HEK293 (cell line): ENCODE measurements at regions not wholly inside any gene's neighbourhood (a gene's known extent, or its start where the extent isn't known, plus 50 kb on each side); places are given as distances from the start of the nearest gene placed in this dataset.

Experiments
- CTCF ChIA-PET: fragments of 350-600 bp; formaldehyde crosslinking; extraction: SDS; loops from one replicate; lab custom pipeline; 2021; ENCODE audit warnings: antibody characterized with exemption; lab: Yijun Ruan, JAX
- POLR2A ChIA-PET: fragments of 300-600 bp; formaldehyde crosslinking; extraction: SDS; loops from one replicate; lab custom pipeline; 2020; ENCODE audit warnings: antibody characterized with exemption, inconsistent platforms; lab: Yijun Ruan, JAX
- H3K27ac ChIP-seq: fragments of 200-500 bp; sonication (Bioruptor generic); 2 replicates; pipeline ENCODE4 v1.5.1; 2014; ENCODE audit warnings: low read depth, low read length, control low read depth, inconsistent platforms; ENCODE audit errors: extremely low read depth
- H3K36me3 ChIP-seq, 2 experiments: fragments of 200-500 bp in 1 of 2; sonication (Bioruptor generic) in 1 of 2; 1 replicate in 1 of 2; 2 replicates in 1 of 2; pipeline ENCODE4 v1.5.1; 2014 to 2017; ENCODE audit warnings: inconsistent platforms in 2 of 2, low read length in 2 of 2; ENCODE audit not compliant: control insufficient read depth in 2 of 2, insufficient read depth in 1 of 2
- H3K4me1 ChIP-seq: fragments of 200-500 bp; sonication (Bioruptor generic); 2 replicates; pipeline ENCODE4 v1.5.1; 2014; ENCODE audit warnings: mild to moderate bottlenecking, low read length, inconsistent platforms; ENCODE audit not compliant: control insufficient read depth, insufficient read depth
- H3K4me3 ChIP-seq: 2 replicates; pipeline ENCODE4 v1.5.1; 2011; ENCODE audit warnings: low read depth, mild to moderate bottlenecking, control low read depth, low read length, moderate library complexity
- H3K9me3 ChIP-seq: fragments of 200-500 bp; sonication (Bioruptor generic); 2 replicates; pipeline ENCODE4 v1.5.1; 2014; ENCODE audit warnings: low read depth, low read length, inconsistent platforms; ENCODE audit not compliant: control insufficient read depth, insufficient read depth
- GFI1B ChIP-seq: fragments of 450-650 bp; formaldehyde crosslinking; IDR thresholded peaks from 2 replicates; pipeline ENCODE4 v1.5.1; 2016; ENCODE audit warnings: missing biosample characterization, missing genetic modification characterization
- GLI4 ChIP-seq: fragments of 450-650 bp; formaldehyde crosslinking; IDR thresholded peaks from 2 replicates; pipeline ENCODE4 v1.5.1; 2016; ENCODE audit warnings: missing biosample characterization, missing genetic modification characterization
- GLIS2 ChIP-seq: fragments of 450-650 bp; formaldehyde crosslinking; IDR thresholded peaks from 2 replicates; pipeline ENCODE4 v1.5.1; 2016; ENCODE audit warnings: missing biosample characterization, missing genetic modification characterization
- HOXC10 ChIP-seq: sonication (generic); formaldehyde crosslinking; IDR thresholded peaks from 2 replicates; pipeline ENCODE4 v1.8.1; 2023; ENCODE audit warnings: mild to moderate bottlenecking, missing genetic modification reagents
- MEIS1 ChIP-seq: sonication (generic); formaldehyde crosslinking; IDR thresholded peaks from 2 replicates; pipeline ENCODE4 v1.8.1; 2022; ENCODE audit warnings: missing genetic modification reagents, mild to moderate bottlenecking, borderline replicate concordance
- REPIN1 ChIP-seq: fragments of 450-650 bp; formaldehyde crosslinking; IDR thresholded peaks from 2 replicates; pipeline ENCODE4 v1.5.1; 2017; ENCODE audit warnings: missing biosample characterization, missing genetic modification characterization, low read depth
- SCRT1 ChIP-seq: fragments of 450-650 bp; formaldehyde crosslinking; IDR thresholded peaks from 2 replicates; pipeline ENCODE4 v1.5.1; 2016; ENCODE audit warnings: missing biosample characterization, missing genetic modification characterization, borderline replicate concordance
- TRIM28 ChIP-seq: IDR thresholded peaks from 2 replicates; pipeline ENCODE4 v1.6.1; 2011; ENCODE audit warnings: low read length, control low read depth, borderline replicate concordance
- ZBTB11 ChIP-seq: fragments of 450-650 bp; formaldehyde crosslinking; conservative IDR thresholded peaks from 2 replicates; pipeline ENCODE4 v1.5.1; 2016; ENCODE audit warnings: low read depth, missing biosample characterization, missing genetic modification characterization
- ZIC2 ChIP-seq: fragments of 450-650 bp; formaldehyde crosslinking; IDR thresholded peaks from 2 replicates; pipeline ENCODE4 v1.5.1; 2016; ENCODE audit warnings: missing biosample characterization, missing genetic modification characterization
- ZNF157 ChIP-seq: fragments of 450-650 bp; formaldehyde crosslinking; IDR thresholded peaks from 2 replicates; pipeline ENCODE4 v1.5.1; 2016; ENCODE audit warnings: missing biosample characterization, missing genetic modification characterization
- ZNF174 ChIP-seq: fragments of 450-650 bp; formaldehyde crosslinking; IDR thresholded peaks from 2 replicates; pipeline ENCODE4 v1.5.0; 2017; ENCODE audit warnings: missing biosample characterization, mild to moderate bottlenecking, missing genetic modification characterization
- ZNF2 ChIP-seq: fragments of 450-650 bp; formaldehyde crosslinking; IDR thresholded peaks from 2 replicates; pipeline ENCODE4 v1.5.1; 2016; ENCODE audit warnings: missing biosample characterization, missing genetic modification characterization
- ZNF239 ChIP-seq: fragments of 450-650 bp; formaldehyde crosslinking; IDR thresholded peaks from 2 replicates; pipeline ENCODE4 v1.5.1; 2016; ENCODE audit warnings: missing biosample characterization, missing genetic modification characterization
- ZNF24 ChIP-seq: fragments of 450-650 bp; formaldehyde crosslinking; IDR thresholded peaks from 2 replicates; pipeline ENCODE4 v1.5.1; 2016; ENCODE audit warnings: missing biosample characterization, missing genetic modification characterization
- ZNF292 ChIP-seq: fragments of 450-650 bp; formaldehyde crosslinking; IDR thresholded peaks from 2 replicates; pipeline ENCODE4 v1.5.1; 2016; ENCODE audit warnings: low read depth, missing biosample characterization, missing genetic modification characterization, borderline replicate concordance
- ZNF324 ChIP-seq: fragments of 450-650 bp; formaldehyde crosslinking; IDR thresholded peaks from 2 replicates; pipeline ENCODE4 v1.5.1; 2016; ENCODE audit warnings: missing biosample characterization, missing genetic modification characterization
- ZNF423 ChIP-seq: fragments of 450-650 bp; formaldehyde crosslinking; IDR thresholded peaks from 2 replicates; pipeline ENCODE4 v1.5.1; 2016; ENCODE audit warnings: missing biosample characterization, missing genetic modification characterization
- ZNF501 ChIP-seq: fragments of 450-650 bp; formaldehyde crosslinking; IDR thresholded peaks from 2 replicates; pipeline ENCODE4 v1.5.1; 2016; ENCODE audit warnings: missing biosample characterization, missing genetic modification characterization
- ZNF510 ChIP-seq: fragments of 450-650 bp; formaldehyde crosslinking; IDR thresholded peaks from 2 replicates; pipeline ENCODE4 v1.5.1; 2018; ENCODE audit warnings: mild to moderate bottlenecking, missing genetic modification characterization, missing biosample characterization; ENCODE audit not compliant: insufficient replicate concordance
- ZNF514 ChIP-seq: fragments of 450-650 bp; formaldehyde crosslinking; IDR thresholded peaks from 2 replicates; pipeline ENCODE4 v1.5.1; 2016; ENCODE audit warnings: missing biosample characterization, missing genetic modification characterization
- ZNF521 ChIP-seq: fragments of 450-650 bp; formaldehyde crosslinking; IDR thresholded peaks from 2 replicates; pipeline ENCODE4 v1.5.1; 2017; ENCODE audit warnings: missing biosample characterization, mild to moderate bottlenecking, missing genetic modification characterization
- ZNF529 ChIP-seq: fragments of 450-650 bp; formaldehyde crosslinking; IDR thresholded peaks from 2 replicates; pipeline ENCODE4 v1.5.1; 2017; ENCODE audit warnings: missing genetic modification characterization, missing biosample characterization; ENCODE audit not compliant: insufficient replicate concordance
- ZNF530 ChIP-seq: fragments of 450-650 bp; formaldehyde crosslinking; IDR thresholded peaks from 2 replicates; pipeline ENCODE4 v1.5.1; 2016; ENCODE audit warnings: low read depth, missing biosample characterization, missing genetic modification characterization
- ZNF580 ChIP-seq: fragments of 450-650 bp; formaldehyde crosslinking; IDR thresholded peaks from 2 replicates; pipeline ENCODE4 v1.5.1; 2016; ENCODE audit warnings: missing biosample characterization, missing genetic modification characterization
- ZNF600 ChIP-seq: fragments of 450-650 bp; formaldehyde crosslinking; IDR thresholded peaks from 2 replicates; pipeline ENCODE4 v1.5.1; 2016; ENCODE audit warnings: missing biosample characterization, missing genetic modification characterization
- ZNF645 ChIP-seq: fragments of 450-650 bp; formaldehyde crosslinking; IDR thresholded peaks from 2 replicates; pipeline ENCODE4; 2016; ENCODE audit warnings: missing biosample characterization, missing genetic modification characterization
- ZNF654 ChIP-seq: fragments of 450-650 bp; formaldehyde crosslinking; IDR thresholded peaks from 2 replicates; pipeline ENCODE4 v1.5.1; 2016; ENCODE audit warnings: low read depth, missing biosample characterization, missing genetic modification characterization
- ZNF677 ChIP-seq: fragments of 450-650 bp; IDR thresholded peaks from 2 replicates; pipeline ENCODE4 v1.5.0; 2018; ENCODE audit warnings: missing biosample characterization, mild to moderate bottlenecking, missing genetic modification characterization, moderate library complexity
- ZNF776 ChIP-seq: fragments of 450-650 bp; formaldehyde crosslinking; IDR thresholded peaks from 2 replicates; pipeline ENCODE4 v1.5.0; 2017; ENCODE audit warnings: missing biosample characterization, missing genetic modification characterization, borderline replicate concordance
- ZNF843 ChIP-seq: fragments of 450-650 bp; formaldehyde crosslinking; IDR thresholded peaks from 2 replicates; pipeline ENCODE4 v1.5.1; 2016; ENCODE audit warnings: missing biosample characterization, missing genetic modification characterization
- ZSCAN16 ChIP-seq: fragments of 450-650 bp; formaldehyde crosslinking; IDR thresholded peaks from 2 replicates; pipeline ENCODE4 v1.5.1; 2016; ENCODE audit warnings: missing biosample characterization, missing genetic modification characterization

DNA sequence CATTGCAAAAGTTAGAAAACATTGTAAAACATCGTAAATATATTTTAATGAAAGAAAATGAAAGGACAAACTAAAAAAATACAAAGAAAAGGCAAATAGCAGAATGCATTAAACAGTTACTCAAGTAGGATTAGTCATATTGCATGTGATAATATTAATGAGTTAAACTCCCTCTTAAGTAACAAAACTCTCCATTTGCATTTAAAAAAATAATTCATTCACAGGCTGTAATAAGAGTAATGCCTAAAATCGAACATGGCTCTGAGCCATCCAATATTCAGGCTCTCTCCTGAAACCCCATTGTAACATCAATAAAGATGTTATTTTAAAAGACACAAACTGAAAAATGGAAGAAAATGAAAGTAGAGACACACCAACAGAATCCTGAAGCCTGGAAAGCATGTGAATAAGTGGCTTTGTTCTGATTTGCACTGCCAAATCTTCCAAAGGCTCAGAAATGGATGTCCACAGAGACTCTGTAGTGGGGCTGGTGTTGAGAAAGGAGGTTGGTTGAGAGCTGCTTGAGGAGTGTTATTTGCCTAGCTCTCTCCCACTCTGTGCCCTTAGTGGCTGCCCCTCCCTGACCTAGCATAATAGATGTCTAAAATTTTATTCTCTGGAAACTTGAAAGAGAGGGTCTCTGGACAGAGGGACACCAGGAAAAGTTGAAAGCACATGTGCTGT, 268.3 kb upstream of the MEOX2 start:
- POLR2A ChIA-PET: no interaction called here
- no peak overlapping the region for H3K27ac ChIP-seq
- H3K4me3 ChIP-seq: no peak overlapping the region
- H3K36me3 ChIP-seq: no peaks in the 10 kb centered on the region
- no peaks in the 10 kb centered on the region for H3K9me3 ChIP-seq
- no peak for TF ChIP-seq ZSCAN16 (tag by site-specific recombination)
- no peak for TF ChIP-seq ZNF600
- no peak for TF ChIP-seq ZNF580
- TF ChIP-seq ZNF645 (tag by site-specific recombination): no peak
- TF ChIP-seq ZNF529: no peak
- TF ChIP-seq GLI4 (tag by site-specific recombination): no peak
- TF ChIP-seq ZNF530 (tag by site-specific recombination): no peak
- TF ChIP-seq, all 188 proteins: peak for 0
- CTCF ChIA-PET: no interaction called here
- H3K4me1 ChIP-seq: no peaks in the 10 kb centered on the region

GRCh38 chr7:15950299-15950698, 263.8 kb upstream of the MEOX2 start:
- H3K4me1 ChIP-seq: no peaks in the 10 kb centered on the region
- TF ChIP-seq ZNF239 (tag by site-specific recombination): no peak
- TF ChIP-seq ZNF157 (tag by site-specific recombination): no peak
- TF ChIP-seq GFI1B (tag by site-specific recombination): no peak
- no peak for TF ChIP-seq ZNF423 (tag by site-specific recombination)
- no peak for TF ChIP-seq ZIC2
- no peak for TF ChIP-seq ZNF843 (tag by site-specific recombination)
- TF ChIP-seq GLIS2 (tag by site-specific recombination): no peak
- no peak for TF ChIP-seq ZNF677
- TF ChIP-seq MEIS1 (CRISPR knock-in tag): no peak
- TF ChIP-seq ZNF521 (tag by site-specific recombination): no peak
- no peak for TF ChIP-seq TRIM28
- TF ChIP-seq ZNF510 (tag by site-specific recombination): no peak
- TF ChIP-seq ZNF174: no peak
- no peak for TF ChIP-seq ZNF654 (tag by site-specific recombination)
- TF ChIP-seq SCRT1: no peak
- H3K36me3 ChIP-seq: no peaks in the 10 kb centered on the region
- ChIA-PET POLR2A (no interaction called here), CTCF (no interaction called here)
- H3K9me3 ChIP-seq: no peaks in the 10 kb centered on the region
- no peak overlapping the region for H3K4me3 ChIP-seq
- H3K27ac ChIP-seq: no peak overlapping the region

DNA sequence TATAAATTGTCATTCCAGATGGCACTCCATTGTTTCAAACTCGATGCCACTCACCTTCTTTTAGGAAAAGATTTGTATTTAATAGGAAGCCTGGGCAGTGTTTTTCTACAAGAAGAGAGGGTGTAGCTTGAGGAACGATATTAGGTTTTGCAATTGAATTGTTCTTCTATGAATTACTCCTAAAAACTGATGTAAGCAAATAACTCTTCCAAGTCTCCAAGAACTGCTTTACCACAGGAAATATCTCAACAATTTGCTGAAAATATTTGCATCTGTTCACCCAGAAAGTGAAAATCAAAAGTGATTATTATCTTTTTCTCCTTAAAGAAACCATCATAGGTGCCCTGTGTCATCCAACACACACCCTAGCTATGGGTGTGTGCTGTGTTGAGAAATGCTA, 261.3 kb upstream of the MEOX2 start:
- Histone ChIP-seq H3K4me1 (no peaks in the 10 kb centered on the region), H3K36me3 (no peaks in the 10 kb centered on the region), H3K9me3 (no peaks in the 10 kb centered on the region), H3K27ac (no peak overlapping the region), H3K4me3 (no peak overlapping the region)
- CTCF ChIA-PET: interaction anchor here (0.6 kb wide), 1 partner anchor 370 kb away, joined by 3 read pairs; no protein-coding TSS in a partner anchor
- POLR2A ChIA-PET: no interaction called here
- no peak for TF ChIP-seq ZNF776 (tag by site-specific recombination)
- TF ChIP-seq ZNF2 (tag by site-specific recombination): no peak
- TF ChIP-seq ZNF324 (tag by site-specific recombination): no peak
- TF ChIP-seq ZNF514 (tag by site-specific recombination): no peak
- TF ChIP-seq TRIM28: no peak
- TF ChIP-seq ZNF501 (tag by site-specific recombination): no peak
- no peak for TF ChIP-seq ZNF24
- TF ChIP-seq HOXC10 (CRISPR knock-in tag): no peak
- no peak for TF ChIP-seq REPIN1 (tag by site-specific recombination)
- TF ChIP-seq ZNF530 (tag by site-specific recombination): no peak
- TF ChIP-seq ZBTB11 (tag by site-specific recombination): no peak
- no peak for TF ChIP-seq ZNF292 (tag by site-specific recombination)
